LNCAP (cell line): ENCODE measurements at regions not wholly inside any gene's neighbourhood (a gene's known extent, or its start where the extent isn't known, plus 50 kb on each side); places are given as distances from the start of the nearest gene placed in this dataset.

Experiments used
- CTCF ChIP-seq: fragments of 450-650 bp; IDR thresholded peaks from 2 replicates; pipeline ENCODE4 v1.5.1; 2017; ENCODE audit warnings: mild to moderate bottlenecking

GRCh38 chr2:210862283-210863065 is 306.1 kb downstream of the CPS1 start:
- TF ChIP-seq CTCF: no peak

- no peak for TF ChIP-seq CTCF
Observed at GRCh38 chr2:210863283-210863682, 306.9 kb downstream of the CPS1 start.

- TF ChIP-seq CTCF: no peak
Observed at GRCh38 chr2:210873631-210874030, 317.2 kb downstream of the CPS1 start.

- no peak for TF ChIP-seq CTCF
Observed at GRCh38 chr2:210884227-210884626, 327.8 kb downstream of the CPS1 start.

- TF ChIP-seq CTCF: no peak
Observed at GRCh38 chr2:210888035-210888434, 331.6 kb downstream of the CPS1 start.

- peak; percentile 47; the same call in 1 of the 2 replicates for TF ChIP-seq CTCF
Observed at GRCh38 chr2:210895132-210895531, 338.7 kb downstream of the CPS1 start.

- TF ChIP-seq CTCF: no peak
Observed at GRCh38 chr2:210899131-210899530, 342.7 kb downstream of the CPS1 start.

- no peak for TF ChIP-seq CTCF
Observed at GRCh38 chr2:210901326-210901725, 344.9 kb downstream of the CPS1 start.
